IMR-90 (cell line): ENCODE measurements at regions not wholly inside any gene's neighbourhood (a gene's known extent, or its start where the extent isn't known, plus 50 kb on each side); places are given as distances from the start of the nearest gene placed in this dataset.

Experiments
- ATAC-seq: fragments of 200-7000 bp; cut with Tn5 transposase; 2 replicates; pipeline ENCODE4 v1.9.1; 2020; ENCODE audit warnings: low read depth, mild to moderate bottlenecking, moderate library complexity
- BruUV-seq: library from RNA; stranded (reverse); fragments of 400-500 nt; replicated peaks from 2 replicates; lab custom pipeline; 2021; lab: Mats Ljungman, UMichigan
- CTCF ChIA-PET: fragments of 300-600 bp; formaldehyde crosslinking; extraction: SDS; loops from one replicate; lab custom pipeline; 2021; ENCODE audit warnings: antibody characterized with exemption; lab: Yijun Ruan, JAX
- POLR2A ChIA-PET: fragments of 300-600 bp; sonication (Branson Sonifier 250); formaldehyde crosslinking; loops from one replicate; lab custom pipeline; 2022; ENCODE audit warnings: antibody characterized with exemption; ENCODE audit not compliant: unreplicated experiment; lab: Charles Lee
- DNase-seq: peaks from one replicate; pipeline ENCODE4 v3.0.0; 2013
- H2AFZ ChIP-seq: replicated peaks from 2 replicates; pipeline ENCODE3; 2013; ENCODE audit warnings: low read length, mild to moderate bottlenecking; ENCODE audit not compliant: poor library complexity
- H2AK5ac ChIP-seq: 2 replicates; pipeline ENCODE4 v1.6.1; 2013; ENCODE audit warnings: low read depth, low read length, inconsistent platforms
- H2AK9ac ChIP-seq: replicated peaks from 2 replicates; pipeline ENCODE3; 2013; ENCODE audit warnings: mild to moderate bottlenecking, low read depth, low read length, moderate library complexity; ENCODE audit not compliant: poor library complexity
- H2BK120ac ChIP-seq: 2 replicates; pipeline ENCODE4 v1.6.1; 2013; ENCODE audit warnings: low read depth, low read length, inconsistent platforms
- H2BK15ac ChIP-seq: 3 replicates; pipeline ENCODE4 v1.6.1; 2013; ENCODE audit warnings: low read depth, low read length, inconsistent platforms
- H2BK20ac ChIP-seq: 2 replicates; pipeline ENCODE4 v1.6.1; 2013; ENCODE audit warnings: low read depth, mild to moderate bottlenecking, inconsistent platforms, low read length, moderate library complexity
- H2BK5ac ChIP-seq: 2 replicates; pipeline ENCODE4 v1.6.1; 2013; ENCODE audit warnings: mild to moderate bottlenecking, low read depth, low read length, inconsistent platforms; ENCODE audit not compliant: poor library complexity, severe bottlenecking
- H3K14ac ChIP-seq: replicated peaks from 2 replicates; pipeline ENCODE4 v1.6.1; 2013; ENCODE audit warnings: low read depth, low read length, inconsistent platforms
- H3K18ac ChIP-seq: 2 replicates; pipeline ENCODE4 v1.6.1; 2013; ENCODE audit warnings: low read depth, low read length, control low read depth
- H3K23ac ChIP-seq: 2 replicates; pipeline ENCODE4 v1.6.1; 2013; ENCODE audit warnings: low read depth, low read length, inconsistent platforms
- H3K27ac ChIP-seq: 2 replicates; pipeline ENCODE4 v1.5.1; 2013; ENCODE audit warnings: mild to moderate bottlenecking, control low read depth, low read length; ENCODE audit not compliant: insufficient read depth
- H3K27me3 ChIP-seq: 2 replicates; pipeline ENCODE4 v1.6.1; 2013; ENCODE audit warnings: low read length; ENCODE audit not compliant: control insufficient read depth, insufficient read depth
- H3K36me3 ChIP-seq: 2 replicates; pipeline ENCODE4 v1.6.1; 2013; ENCODE audit warnings: low read length, mixed read lengths; ENCODE audit not compliant: control insufficient read depth, insufficient read depth
- H3K4ac ChIP-seq: 2 replicates; pipeline ENCODE4 v1.6.1; 2013; ENCODE audit warnings: low read depth, low read length, inconsistent platforms
- H3K4me1 ChIP-seq: 2 replicates; pipeline ENCODE4 v1.6.1; 2013; ENCODE audit warnings: low read length, mixed read lengths; ENCODE audit not compliant: control insufficient read depth, insufficient read depth
- H3K4me2 ChIP-seq: 2 replicates; pipeline ENCODE4 v1.6.1; 2013; ENCODE audit warnings: low read depth, mild to moderate bottlenecking, control low read depth, low read length, moderate library complexity
- H3K4me3 ChIP-seq: 2 replicates; pipeline ENCODE4 v1.5.1; 2013; ENCODE audit warnings: low read depth, mild to moderate bottlenecking, control low read depth, low read length, moderate library complexity; ENCODE audit not compliant: insufficient read depth
- H3K56ac ChIP-seq: 2 replicates; pipeline ENCODE4 v1.6.1; 2013; ENCODE audit warnings: low read length, inconsistent platforms; ENCODE audit not compliant: insufficient read depth; ENCODE audit errors: extremely low read depth
- H3K79me1 ChIP-seq, 2 experiments: 2 replicates each; pipeline ENCODE4 v1.6.1; 2013; ENCODE audit warnings: low read length in 2 of 2, inconsistent platforms in 1 of 2, low read depth in 1 of 2
- H3K9ac ChIP-seq: 2 replicates; pipeline ENCODE4 v1.6.1; 2013; ENCODE audit warnings: low read depth, low read length, control low read depth
- H3K9me1 ChIP-seq: 2 replicates; pipeline ENCODE4 v1.6.1; 2013; ENCODE audit warnings: low read length, inconsistent platforms; ENCODE audit not compliant: insufficient read depth
- H3K9me3 ChIP-seq: 2 replicates; pipeline ENCODE4 v1.6.1; 2013; ENCODE audit warnings: low read length; ENCODE audit not compliant: control insufficient read depth, insufficient read depth
- H4K20me1 ChIP-seq: 2 replicates; pipeline ENCODE4 v1.6.1; 2013; ENCODE audit warnings: low read length, inconsistent platforms; ENCODE audit not compliant: insufficient read depth
- H4K5ac ChIP-seq: 2 replicates; pipeline ENCODE4 v1.6.1; 2013; ENCODE audit warnings: mild to moderate bottlenecking, low read depth, low read length, control low read depth
- H4K8ac ChIP-seq, 2 experiments: 2 replicates each; pipeline ENCODE4 v1.6.1; 2013; ENCODE audit warnings: low read depth in 2 of 2, low read length in 2 of 2, control low read depth in 1 of 2, inconsistent platforms in 1 of 2
- H4K91ac ChIP-seq: 2 replicates; pipeline ENCODE4 v1.6.1; 2013; ENCODE audit warnings: low read depth, low read length, inconsistent platforms; ENCODE audit not compliant: insufficient read depth
- FOS ChIP-seq: fragments of 150-350 bp; IDR thresholded peaks from 2 replicates; pipeline ENCODE4 v1.6.1; 2016; ENCODE audit warnings: low read depth, low read length
- MAZ ChIP-seq: IDR thresholded peaks from 2 replicates; pipeline ENCODE4 v1.6.1; 2012; ENCODE audit warnings: low read depth, mild to moderate bottlenecking, low read length, improper control_type of control experiment, moderate library complexity, borderline replicate concordance
- MXI1 ChIP-seq: IDR thresholded peaks from 2 replicates; pipeline ENCODE4 v1.6.1; 2012; ENCODE audit warnings: low read depth, mild to moderate bottlenecking, low read length, moderate library complexity, borderline replicate concordance
- POLR2A ChIP-seq: IDR thresholded peaks from 2 replicates; pipeline ENCODE4 v1.6.1; 2012; ENCODE audit warnings: mild to moderate bottlenecking, low read depth, low read length
- RAD21 ChIP-seq: IDR thresholded peaks from 2 replicates; pipeline ENCODE4 v1.6.1; 2012; ENCODE audit warnings: low read length, improper control_type of control experiment
- RFX5 ChIP-seq: IDR thresholded peaks from 2 replicates; pipeline ENCODE4 v1.8.0; 2012; ENCODE audit warnings: low read depth, mild to moderate bottlenecking, low read length, moderate library complexity
- WGBS, 2 experiments: methylation state at CpG; one replicate each; pipeline versions ENCODE4 v1.1.5 to v1.1.7; 2013; ENCODE audit warnings: missing lambda C conversion rate in 2 of 2; ENCODE audit not compliant: insufficient read length in 1 of 2; ENCODE audit errors: extremely low coverage in 2 of 2; 5-methylcytosine and 5-hydroxymethylcytosine counted together
- dilution Hi-C: fragments of 300-500 bp; cut with HindIII; formaldehyde crosslinking; loops from one replicate; pipeline ENCODE4 v1.14.3; 2018; ENCODE audit warnings: low sequenced_read_pairs; ENCODE audit not compliant: unreplicated experiment
- in situ Hi-C: fragments of 300-500 bp; cut with MboI; formaldehyde crosslinking; loops from 3 replicates; pipeline ENCODE4 v1.14.3; 2019; ENCODE audit warnings: low sequenced_read_pairs, inconsistent platforms, mixed read lengths
- intact Hi-C: fragments of 100-400 bp; cut with micrococcal nuclease; formaldehyde crosslinking; loops from 2 replicates; pipeline ENCODE4 v1.10.0; 2022
- TF ChIP-seq, protein P1 (sequence below): fragments of 150-350 bp; IDR thresholded peaks from 2 replicates; pipeline ENCODE4 v1.6.1; 2016; ENCODE audit warnings: low read depth, mild to moderate bottlenecking, low read length, moderate library complexity, borderline replicate concordance
- TF ChIP-seq, protein P2 (sequence below): conservative IDR thresholded peaks from 2 replicates; pipeline ENCODE4 v1.5.1; 2012; ENCODE audit warnings: mild to moderate bottlenecking, low read depth, low read length, improper control_type of control experiment

DNA sequence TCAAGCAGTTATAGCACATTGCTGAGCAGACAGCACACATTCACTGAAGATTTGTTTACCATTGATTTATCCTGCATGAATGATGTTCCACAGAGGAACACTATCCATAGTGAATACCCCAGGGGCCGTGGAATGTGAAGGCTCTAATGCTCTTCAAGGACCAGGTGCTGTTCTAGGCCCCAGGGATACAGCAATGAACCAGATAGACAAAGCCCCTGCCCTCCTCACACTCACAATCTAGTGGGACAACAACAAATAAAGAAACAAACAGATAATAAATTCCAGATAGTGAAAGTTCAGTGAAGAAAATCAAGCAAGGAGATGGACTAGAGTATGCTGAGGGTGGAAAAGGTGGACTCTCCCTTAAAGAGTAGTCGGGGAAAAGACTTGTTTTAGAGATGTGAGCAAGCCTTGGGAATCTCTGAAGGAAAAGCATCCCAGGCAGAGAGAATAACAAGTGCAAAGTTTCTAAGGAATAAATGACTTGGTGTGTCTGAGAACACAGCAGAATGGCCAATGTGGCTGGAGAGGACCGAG lies 117.7 kb downstream of the CCDC71L start:
- in situ Hi-C loops (loop anchor here (5.0 kb wide), 1 partner anchor 189 kb away; no protein-coding TSS in a partner anchor), dilution Hi-C loops (no loop called here), intact Hi-C loops (no loop called here)
- Histone ChIP-seq H2BK20ac (peak overlapping the region; percentile 89), H3K36me3 (no peaks in the 10 kb centered on the region), H3K4me2 (peak overlapping the region; percentile 50), H3K4ac (peak overlapping the region; percentile 90), H3K9ac (peak overlapping the region; percentile 1; the same call in 1 of the 2 replicates), H2BK120ac (peak overlapping the region; percentile 89), H3K27me3 (no peaks in the 10 kb centered on the region), H2AFZ (peak overlapping the region; percentile 48), H3K79me1 (no peaks in the 10 kb centered on the region), H4K20me1 (no peaks in the 10 kb centered on the region), H3K4me3 (no peak overlapping the region), H4K8ac (peak overlapping the region; percentile 5 to 87), H3K14ac (peak overlapping the region; percentile 85), H2BK5ac (peak overlapping the region; percentile 83), H3K23ac (peak overlapping the region; percentile 76), H3K56ac (peak overlapping the region; percentile 40; the same call in 1 of the 2 replicates), H3K4me1 (peaks cover 8% of the 10 kb centered on the region), H3K18ac (peak overlapping the region; percentile 84), H3K9me3 (no peaks in the 10 kb centered on the region), H2AK9ac (peak overlapping the region; percentile 12), H3K27ac (peak overlapping the region; percentile 74; the same call in 1 of the 2 replicates), H4K91ac (peak overlapping the region; percentile 77), H3K9me1 (peaks cover 6% of the 10 kb centered on the region), H2BK15ac (peak overlapping the region; percentile 16; the same call in 2 of the 3 replicates), H4K5ac (peak overlapping the region; percentile 74), H2AK5ac (peak overlapping the region; percentile 11; the same call in 1 of the 2 replicates)
- ChIA-PET CTCF (interaction anchor here (0.6 to 2.4 kb wide), 16 partner anchors 31 to 367 kb away, joined by 3 to 25 read pairs (median 4); partner anchors contain the start of gene CCDC71L), POLR2A (interaction anchor here (0.6 to 0.8 kb wide), 3 partner anchors 19 to 1047 kb away, joined by 3 to 22 read pairs (median 4); no protein-coding TSS in a partner anchor)
- ATAC-seq, result no peak
- 100% methylated on average over 1 of the region's 3 CpGs; no CpG with 5 or more reads in 1 of the 2 experiments for WGBS, 2 experiments
- no peak for DNase-seq
- TF ChIP-seq, protein P1, sequence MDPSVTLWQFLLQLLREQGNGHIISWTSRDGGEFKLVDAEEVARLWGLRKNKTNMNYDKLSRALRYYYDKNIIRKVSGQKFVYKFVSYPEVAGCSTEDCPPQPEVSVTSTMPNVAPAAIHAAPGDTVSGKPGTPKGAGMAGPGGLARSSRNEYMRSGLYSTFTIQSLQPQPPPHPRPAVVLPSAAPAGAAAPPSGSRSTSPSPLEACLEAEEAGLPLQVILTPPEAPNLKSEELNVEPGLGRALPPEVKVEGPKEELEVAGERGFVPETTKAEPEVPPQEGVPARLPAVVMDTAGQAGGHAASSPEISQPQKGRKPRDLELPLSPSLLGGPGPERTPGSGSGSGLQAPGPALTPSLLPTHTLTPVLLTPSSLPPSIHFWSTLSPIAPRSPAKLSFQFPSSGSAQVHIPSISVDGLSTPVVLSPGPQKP, result no peak
- TF ChIP-seq POLR2A, result no peak
- TF ChIP-seq MAZ, result no peak
- no peak for TF ChIP-seq FOS
- no peak for TF ChIP-seq MXI1
- no peak for TF ChIP-seq RFX5
- no peak for TF ChIP-seq RAD21
- TF ChIP-seq, protein P2, sequence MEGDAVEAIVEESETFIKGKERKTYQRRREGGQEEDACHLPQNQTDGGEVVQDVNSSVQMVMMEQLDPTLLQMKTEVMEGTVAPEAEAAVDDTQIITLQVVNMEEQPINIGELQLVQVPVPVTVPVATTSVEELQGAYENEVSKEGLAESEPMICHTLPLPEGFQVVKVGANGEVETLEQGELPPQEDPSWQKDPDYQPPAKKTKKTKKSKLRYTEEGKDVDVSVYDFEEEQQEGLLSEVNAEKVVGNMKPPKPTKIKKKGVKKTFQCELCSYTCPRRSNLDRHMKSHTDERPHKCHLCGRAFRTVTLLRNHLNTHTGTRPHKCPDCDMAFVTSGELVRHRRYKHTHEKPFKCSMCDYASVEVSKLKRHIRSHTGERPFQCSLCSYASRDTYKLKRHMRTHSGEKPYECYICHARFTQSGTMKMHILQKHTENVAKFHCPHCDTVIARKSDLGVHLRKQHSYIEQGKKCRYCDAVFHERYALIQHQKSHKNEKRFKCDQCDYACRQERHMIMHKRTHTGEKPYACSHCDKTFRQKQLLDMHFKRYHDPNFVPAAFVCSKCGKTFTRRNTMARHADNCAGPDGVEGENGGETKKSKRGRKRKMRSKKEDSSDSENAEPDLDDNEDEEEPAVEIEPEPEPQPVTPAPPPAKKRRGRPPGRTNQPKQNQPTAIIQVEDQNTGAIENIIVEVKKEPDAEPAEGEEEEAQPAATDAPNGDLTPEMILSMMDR, result no peak
- no TSS peak for BruUV-seq
